ENCODE measurements at regions not wholly inside any gene's neighbourhood (a gene's known extent, or its start where the extent isn't known, plus 50 kb on each side); places are given as distances from the start of the nearest gene placed in this dataset.
"Not testable (repeated sequence)": the region's sequence is repeated elsewhere in the genome, so short reads cannot be mapped to it uniquely, and the experiment has no call there.

GRCh38 chr13:90493667-90494066, 853.8 kb upstream of the MIR17HG start:
- Histone ChIP-seq H3K9ac (ENCODE audit: low read depth in 1 of 2, low read length in 2 of 2) (no peak overlapping the region), H3K27ac (ENCODE audit: low read depth in 1 of 2, low read length in 2 of 2) (no peak overlapping the region), H3K4me1 (ENCODE audit: control insufficient read depth in 4 of 4, insufficient read depth in 4 of 4, low read length in 3 of 4) (no peaks in the 10 kb centered on the region), H3K36me3 (ENCODE audit: control insufficient read depth in 4 of 4, insufficient read depth in 3 of 4, low read depth in 1 of 4, low read length in 3 of 4) (no peaks in the 10 kb centered on the region), H3K9me3 (ENCODE audit: control insufficient read depth in 4 of 4, low read length in 3 of 4) (no peaks in the 10 kb centered on the region), H3K4me3 (ENCODE audit: low read depth in 1 of 3, low read length in 3 of 3) (no peak overlapping the region), H3K27me3 (ENCODE audit: control insufficient read depth in 4 of 4, insufficient read depth in 4 of 4, low read length in 3 of 4) (no peaks in the 10 kb centered on the region)
- TF ChIP-seq GABPA (IDR thresholded peaks at IDR 0.05 in 1 of 2, conservative IDR thresholded peaks at IDR 0.05 in 1 of 2) (no peak), ZBTB33 (IDR thresholded peaks at IDR 0.05) (no peak), RAD21 (IDR thresholded peaks at IDR 0.05) (no peak), EGR1 (IDR thresholded peaks at IDR 0.05; ENCODE audit: low read depth in 2 of 2) (no peak), TAF1 (conservative IDR thresholded peaks at IDR 0.05) (no peak)
- WGBS = 67% methylated on average over 2 of the region's 2 CpGs
- no peak for DNase-seq (ENCODE audit: low spot score)

- not testable (repeated sequence) for H3K36me3 ChIP-seq (ENCODE audit: control insufficient read depth in 4 of 4, insufficient read depth in 3 of 4, low read depth in 1 of 4, low read length in 3 of 4); H3K4me1 ChIP-seq (ENCODE audit: control insufficient read depth in 4 of 4, insufficient read depth in 4 of 4, low read length in 3 of 4); DNase-seq (ENCODE audit: low spot score); H3K27me3 ChIP-seq (ENCODE audit: control insufficient read depth in 4 of 4, insufficient read depth in 4 of 4, low read length in 3 of 4); H3K4me3 ChIP-seq (ENCODE audit: low read depth in 1 of 3, low read length in 3 of 3); H3K9ac ChIP-seq (ENCODE audit: low read depth in 1 of 2, low read length in 2 of 2); H3K9me3 ChIP-seq (ENCODE audit: control insufficient read depth in 4 of 4, low read length in 3 of 4); H3K27ac ChIP-seq (ENCODE audit: low read depth in 1 of 2, low read length in 2 of 2)
- WGBS = 94% methylated on average over 27 of the region's 27 CpGs
Measured at GRCh38 chr13:90494849-90495248, 852.6 kb upstream of the MIR17HG start.

- Histone ChIP-seq H3K4me3 (ENCODE audit: low read depth in 1 of 3, low read length in 3 of 3) (no peak overlapping the region), H3K9me3 (ENCODE audit: control insufficient read depth in 4 of 4, low read length in 3 of 4) (no peaks in the 10 kb centered on the region), H3K4me1 (ENCODE audit: control insufficient read depth in 4 of 4, insufficient read depth in 4 of 4, low read length in 3 of 4) (no peaks in the 10 kb centered on the region), H3K36me3 (ENCODE audit: control insufficient read depth in 4 of 4, insufficient read depth in 3 of 4, low read depth in 1 of 4, low read length in 3 of 4) (no peaks in the 10 kb centered on the region), H3K9ac (ENCODE audit: low read depth in 1 of 2, low read length in 2 of 2) (no peak overlapping the region), H3K27ac (ENCODE audit: low read depth in 1 of 2, low read length in 2 of 2) (no peak overlapping the region), H3K27me3 (ENCODE audit: control insufficient read depth in 4 of 4, insufficient read depth in 4 of 4, low read length in 3 of 4) (peaks cover 0 to 3% (median 0%) of the 10 kb centered on the region in 4 donors)
- no peak for DNase-seq (ENCODE audit: low spot score)
- 28% methylated on average over 1 of the region's 1 CpG for WGBS
- TF ChIP-seq HNF4G (IDR thresholded peaks at IDR 0.05) (no peak), JUND (IDR thresholded peaks at IDR 0.05) (no peak), FOXA2 (IDR thresholded peaks at IDR 0.05) (no peak), MAX (IDR thresholded peaks at IDR 0.05) (no peak), ATF3 (IDR thresholded peaks at IDR 0.05) (no peak), TAF1 (conservative IDR thresholded peaks at IDR 0.05) (no peak), RXRA (IDR thresholded peaks at IDR 0.05) (no peak), ZBTB33 (IDR thresholded peaks at IDR 0.05) (no peak), CTCF (IDR thresholded peaks at IDR 0.05; ENCODE audit: low read depth, low read length, missing input control) (no peak), NR2F2 (IDR thresholded peaks at IDR 0.05) (no peak), HNF4A (conservative IDR thresholded peaks at IDR 0.05) (no peak), FOXA1 (IDR thresholded peaks at IDR 0.05) (no peak), YY1 (IDR thresholded peaks at IDR 0.05) (no peak), GABPA (IDR thresholded peaks at IDR 0.05 in 1 of 2, conservative IDR thresholded peaks at IDR 0.05 in 1 of 2) (no peak)
Measured at GRCh38 chr13:90498096-90498495, 849.4 kb upstream of the MIR17HG start.

Measured in liver (tissue), 8 donors.